Right cardiac atrium (tissue), 5 donors: ENCODE measurements at regions not wholly inside any gene's neighbourhood (a gene's known extent, or its start where the extent isn't known, plus 50 kb on each side); places are given as distances from the start of the nearest gene placed in this dataset.

Experiments used
- ATAC-seq, 2 donors: fragments of 200-7000 bp; cut with Tn5 transposase; one replicate each; pipeline versions ENCODE4 v1.8.0 to v1.9.1; 2020; ENCODE audit warnings: moderate library complexity in 2 of 2, mild to moderate bottlenecking in 1 of 2
- DNase-seq, 3 donors: peaks; one replicate each; pipeline ENCODE4 v3.0.0-alpha.2; 2020
- H3K27ac ChIP-seq: one replicate; pipeline ENCODE4 v1.5.1; 2013; ENCODE audit warnings: mild to moderate bottlenecking, low read length, control low read depth, moderate library complexity
- H3K27me3 ChIP-seq: one replicate; pipeline ENCODE4 v1.6.1; 2013; ENCODE audit not compliant: control insufficient read depth, insufficient read depth
- H3K4me1 ChIP-seq: one replicate; pipeline ENCODE4 v1.6.1; 2013; ENCODE audit warnings: low read length; ENCODE audit not compliant: control insufficient read depth, insufficient read depth
- H3K4me3 ChIP-seq: one replicate; pipeline ENCODE4 v1.5.1; 2013; ENCODE audit warnings: low read length, control low read depth
- H3K9me3 ChIP-seq: one replicate; pipeline ENCODE4 v1.6.1; 2013; ENCODE audit warnings: low read length; ENCODE audit not compliant: control insufficient read depth
- WGBS: extraction: QIAGEN DNeasy Blood & Tissue Kit; methylation state at CpG from one replicate; pipeline ENCODE4 v1.1.7; 2013; 5-methylcytosine and 5-hydroxymethylcytosine counted together
- intact Hi-C, 4 donors: fragments of 100-400 bp; cut with DNase I; formaldehyde crosslinking; loops; one replicate each; pipeline versions ENCODE4 v1.11.0 to v1.14.0; 2022 to 2023
- donor health status: healthy with polysubstance abuse.
- donor health status: DM: no; HTN: yes; CAD: no.
- donor health status: DM: no; HTN: no; CAD: no.
- donor health status: DM: no; HTN: yes; CAD: no; lungs with severe emphysema.
- donor health status: DM: yes; HTN: yes; CAD: no.

GRCh38 chr2:12877761-12878160 is 161.0 kb downstream of the TRIB2 start:
- WGBS: 91% methylated on average over 2 of the region's 2 CpGs
- DNase-seq (no peak), ATAC-seq (no peak)
- Histone ChIP-seq H3K9me3 (no peaks in the 10 kb centered on the region), H3K4me3 (no peak overlapping the region), H3K27ac (no peak overlapping the region), H3K4me1 (no peaks in the 10 kb centered on the region), H3K27me3 (no peaks in the 10 kb centered on the region)
- intact Hi-C loops: no loop called here

GRCh38 chr2:12879649-12880048 is 162.9 kb downstream of the TRIB2 start:
- ATAC-seq (no peak), DNase-seq (no peak)
- H3K27me3 ChIP-seq: no peaks in the 10 kb centered on the region
- H3K9me3 ChIP-seq: no peaks in the 10 kb centered on the region
- no peak overlapping the region for H3K27ac ChIP-seq
- no peak overlapping the region for H3K4me3 ChIP-seq
- peaks cover 4% of the 10 kb centered on the region for H3K4me1 ChIP-seq
- intact Hi-C loops: no loop called here
- WGBS: 88% methylated on average over 1 of the region's 1 CpG

- intact Hi-C loops: no loop called here
- 94% methylated on average over 7 of the region's 7 CpGs for WGBS
- Histone ChIP-seq H3K9me3 (no peaks in the 10 kb centered on the region), H3K27ac (no peak overlapping the region), H3K4me1 (peaks cover 4% of the 10 kb centered on the region), H3K4me3 (no peak overlapping the region), H3K27me3 (no peaks in the 10 kb centered on the region)
- no peak for ATAC-seq
- no peak for DNase-seq
These were observed 165.2 kb downstream of the TRIB2 start for GRCh38 chr2:12881952-12882351.

- H3K27me3 ChIP-seq: no peaks in the 10 kb centered on the region
- intact Hi-C loops: no loop called here
- peaks cover 4% of the 10 kb centered on the region for H3K4me1 ChIP-seq
- no peak for DNase-seq
- no peak overlapping the region for H3K27ac ChIP-seq
- 41% methylated on average over 2 of the region's 2 CpGs for WGBS
- no peaks in the 10 kb centered on the region for H3K9me3 ChIP-seq
- no peak overlapping the region for H3K4me3 ChIP-seq
- ATAC-seq: no peak
These were observed 165.7 kb downstream of the TRIB2 start for GRCh38 chr2:12882393-12882792.

GRCh38 chr2:12883906-12884305 is 167.2 kb downstream of the TRIB2 start:
- intact Hi-C loops: no loop called here
- WGBS: 66% methylated on average over 2 of the region's 2 CpGs
- no peaks in the 10 kb centered on the region for H3K9me3 ChIP-seq
- H3K4me3 ChIP-seq: no peak overlapping the region
- H3K4me1 ChIP-seq: peaks cover 4% of the 10 kb centered on the region
- ATAC-seq (peak; percentile 17 to 40), DNase-seq (no peak)
- no peaks in the 10 kb centered on the region for H3K27me3 ChIP-seq
- no peak overlapping the region for H3K27ac ChIP-seq

- WGBS: 28% methylated on average over 7 of the region's 7 CpGs
- ATAC-seq (peak; percentile 83 to 94), DNase-seq (peak; percentile 49 to 70 (median 66))
- Histone ChIP-seq H3K4me3 (no peak overlapping the region), H3K9me3 (no peaks in the 10 kb centered on the region), H3K4me1 (peaks cover 4% of the 10 kb centered on the region), H3K27ac (peak overlapping the region; percentile 86), H3K27me3 (no peaks in the 10 kb centered on the region)
- intact Hi-C loops: no loop called here
These were observed 168.1 kb downstream of the TRIB2 start for GRCh38 chr2:12884713-12885282.

- H3K27ac ChIP-seq: no peak overlapping the region
- intact Hi-C loops: no loop called here
- no peak for ATAC-seq
- peaks cover 2% of the 10 kb centered on the region for H3K9me3 ChIP-seq
- no peak overlapping the region for H3K4me3 ChIP-seq
- DNase-seq: no peak
- H3K27me3 ChIP-seq: no peaks in the 10 kb centered on the region
- 89% methylated on average over 4 of the region's 4 CpGs for WGBS
- no peaks in the 10 kb centered on the region for H3K4me1 ChIP-seq
These were observed 173.3 kb downstream of the TRIB2 start for GRCh38 chr2:12890066-12890465.

GRCh38 chr2:12890481-12890991 is 173.8 kb downstream of the TRIB2 start:
- intact Hi-C loops: no loop called here
- peaks cover 2% of the 10 kb centered on the region for H3K9me3 ChIP-seq
- H3K4me3 ChIP-seq: no peak overlapping the region
- ATAC-seq (no peak), DNase-seq (no peak)
- H3K27me3 ChIP-seq: no peaks in the 10 kb centered on the region
- H3K27ac ChIP-seq: no peak overlapping the region
- H3K4me1 ChIP-seq: no peaks in the 10 kb centered on the region
- WGBS: 97% methylated on average over 6 of the region's 6 CpGs

GRCh38 chr2:12895017-12895416 is 178.3 kb downstream of the TRIB2 start:
- Histone ChIP-seq H3K4me3 (no peak overlapping the region), H3K27me3 (no peaks in the 10 kb centered on the region), H3K4me1 (no peaks in the 10 kb centered on the region), H3K27ac (no peak overlapping the region), H3K9me3 (peaks cover 2% of the 10 kb centered on the region)
- DNase-seq (no peak), ATAC-seq (no peak)
- intact Hi-C loops: no loop called here
- WGBS: 88% methylated on average over 2 of the region's 2 CpGs

- no peak overlapping the region for H3K4me3 ChIP-seq
- no peak overlapping the region for H3K27ac ChIP-seq
- 70% methylated on average over 4 of the region's 4 CpGs for WGBS
- no peaks in the 10 kb centered on the region for H3K4me1 ChIP-seq
- H3K9me3 ChIP-seq: peaks cover 2% of the 10 kb centered on the region
- no peaks in the 10 kb centered on the region for H3K27me3 ChIP-seq
- ATAC-seq: no peak
- intact Hi-C loops: no loop called here
- DNase-seq: no peak
These were observed 179.7 kb downstream of the TRIB2 start for GRCh38 chr2:12896318-12896982.

GRCh38 chr2:12897181-12897580 is 180.4 kb downstream of the TRIB2 start:
- Histone ChIP-seq H3K4me3 (no peak overlapping the region), H3K27me3 (no peaks in the 10 kb centered on the region), H3K4me1 (no peaks in the 10 kb centered on the region), H3K9me3 (peaks cover under 1% of the 10 kb centered on the region), H3K27ac (no peak overlapping the region)
- DNase-seq (no peak), ATAC-seq (no peak)
- intact Hi-C loops: no loop called here
- WGBS: 66% methylated on average over 1 of the region's 1 CpG
